ENCODE measurements at regions not wholly inside any gene's neighbourhood (a gene's known extent, or its start where the extent isn't known, plus 50 kb on each side); places are given as distances from the start of the nearest gene placed in this dataset.

- TF ChIP-seq CTCF (IDR thresholded peaks at IDR 0.05), result no peak
- H3K27me3 ChIP-seq, result no peaks in the 10 kb centered on the region
- H3K4me1 ChIP-seq (ENCODE audit: control insufficient read depth in 1 of 2, insufficient read depth in 1 of 2, low read depth in 1 of 2, low read length in 1 of 2), result peaks cover 0 to 13% of the 10 kb centered on the region in 2 experiments
- H3K36me3 ChIP-seq, result no peaks in the 10 kb centered on the region
- no peaks in the 10 kb centered on the region for H3K9me3 ChIP-seq
- no peak overlapping the region for H3K4me3 ChIP-seq (ENCODE audit: low read depth in 1 of 2, low read length in 1 of 2)
- H3K27ac ChIP-seq, result no peak overlapping the region
Observed at GRCh38 chr12:62128175-62128975, 131.8 kb upstream of the USP15 start.

GRCh38 chr12:62129291-62129690 lies 130.9 kb upstream of the USP15 start:
- no peak for TF ChIP-seq CTCF (IDR thresholded peaks at IDR 0.05)
- H3K9me3 ChIP-seq, result no peaks in the 10 kb centered on the region
- no peaks in the 10 kb centered on the region for H3K27me3 ChIP-seq
- no peak overlapping the region for H3K4me3 ChIP-seq (ENCODE audit: low read depth in 1 of 2, low read length in 1 of 2)
- no peaks in the 10 kb centered on the region for H3K36me3 ChIP-seq
- no peak overlapping the region for H3K27ac ChIP-seq
- peaks cover 0 to 13% of the 10 kb centered on the region in 2 experiments for H3K4me1 ChIP-seq (ENCODE audit: control insufficient read depth in 1 of 2, insufficient read depth in 1 of 2, low read depth in 1 of 2, low read length in 1 of 2)

GRCh38 chr12:62130402-62130801 lies 129.8 kb upstream of the USP15 start:
- Histone ChIP-seq H3K4me1 (ENCODE audit: control insufficient read depth in 1 of 2, insufficient read depth in 1 of 2, low read depth in 1 of 2, low read length in 1 of 2) (peaks cover 0 to 13% of the 10 kb centered on the region in 2 experiments), H3K9me3 (no peaks in the 10 kb centered on the region), H3K27ac (no peak overlapping the region), H3K27me3 (no peaks in the 10 kb centered on the region), H3K4me3 (ENCODE audit: low read depth in 1 of 2, low read length in 1 of 2) (no peak overlapping the region), H3K36me3 (no peaks in the 10 kb centered on the region)
- no peak for TF ChIP-seq CTCF (IDR thresholded peaks at IDR 0.05)

- Histone ChIP-seq H3K4me1 (ENCODE audit: control insufficient read depth in 1 of 2, insufficient read depth in 1 of 2, low read depth in 1 of 2, low read length in 1 of 2) (peaks cover 0 to 13% of the 10 kb centered on the region in 2 experiments), H3K9me3 (no peaks in the 10 kb centered on the region), H3K4me3 (ENCODE audit: low read depth in 1 of 2, low read length in 1 of 2) (no peak overlapping the region), H3K27ac (no peak overlapping the region), H3K27me3 (no peaks in the 10 kb centered on the region), H3K36me3 (no peaks in the 10 kb centered on the region)
- no peak for TF ChIP-seq CTCF (IDR thresholded peaks at IDR 0.05)
Observed at GRCh38 chr12:62130834-62131552, 129.2 kb upstream of the USP15 start.

GRCh38 chr12:62133440-62133839 lies 126.8 kb upstream of the USP15 start:
- Histone ChIP-seq H3K4me1 (ENCODE audit: control insufficient read depth in 1 of 2, insufficient read depth in 1 of 2, low read depth in 1 of 2, low read length in 1 of 2) (peaks cover 0 to 13% of the 10 kb centered on the region in 2 experiments), H3K9me3 (no peaks in the 10 kb centered on the region), H3K4me3 (ENCODE audit: low read depth in 1 of 2, low read length in 1 of 2) (no peak overlapping the region), H3K36me3 (no peaks in the 10 kb centered on the region), H3K27me3 (no peaks in the 10 kb centered on the region), H3K27ac (no peak overlapping the region)
- TF ChIP-seq CTCF (IDR thresholded peaks at IDR 0.05), result no peak

Data from neutrophil (primary cell).